Femur (tissue), 1 donor: ENCODE measurements at regions not wholly inside any gene's neighbourhood (a gene's known extent, or its start where the extent isn't known, plus 50 kb on each side); places are given as distances from the start of the nearest gene placed in this dataset.
A peak's percentile ranks its signal among the peaks of the same experiment; 100 is the strongest.

Experiments used
- DNase-seq: peaks from one replicate; pipeline ENCODE4 v3.0.0-alpha.2; 2017

DNA sequence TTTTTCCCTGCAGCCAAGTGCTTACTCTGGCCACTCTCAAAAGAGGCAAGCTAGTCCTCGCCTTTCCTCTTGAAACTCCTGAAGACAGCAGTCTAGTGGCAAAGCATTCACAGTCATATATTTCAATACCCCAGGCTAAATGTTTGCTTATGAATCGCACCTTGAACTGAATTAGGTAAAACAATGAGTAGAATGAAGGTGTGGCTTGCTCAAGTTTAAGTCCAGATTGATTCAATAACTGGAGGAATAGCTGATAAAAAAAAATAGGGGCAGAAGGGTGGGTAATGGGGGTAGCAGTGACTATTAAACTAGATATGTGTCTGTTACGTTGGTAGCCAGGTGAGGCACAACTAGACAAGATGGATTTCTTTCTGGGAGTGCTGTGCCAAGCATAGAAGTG lies 88.2 kb upstream of the EPB41L3 start:
- no peak for DNase-seq

DNA sequence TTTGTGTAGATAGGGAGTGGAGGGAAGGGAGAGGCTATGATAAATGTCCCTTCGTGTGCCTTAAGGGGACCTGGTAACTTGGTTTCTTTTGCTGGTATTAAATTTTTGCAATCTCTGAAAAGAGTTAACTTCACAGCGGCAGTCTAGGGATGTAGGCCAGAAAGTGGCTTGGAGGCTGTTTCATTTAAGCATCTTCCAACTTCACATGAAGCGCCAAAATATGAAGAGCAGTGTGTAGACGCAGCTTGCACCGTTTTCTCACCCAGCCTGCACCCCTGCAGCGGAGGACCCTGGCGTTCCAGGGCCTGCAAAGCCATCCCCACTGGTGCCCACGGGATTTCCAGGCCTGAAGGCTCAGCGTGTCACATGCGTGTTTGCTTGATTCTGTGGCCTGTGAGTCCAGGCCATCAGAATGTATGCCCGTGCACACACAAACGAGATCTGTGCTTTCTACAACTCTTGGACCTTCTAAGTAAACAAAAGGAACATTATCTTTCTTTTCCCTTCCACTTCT lies 87.2 kb upstream of the EPB41L3 start:
- no peak for DNase-seq

DNA sequence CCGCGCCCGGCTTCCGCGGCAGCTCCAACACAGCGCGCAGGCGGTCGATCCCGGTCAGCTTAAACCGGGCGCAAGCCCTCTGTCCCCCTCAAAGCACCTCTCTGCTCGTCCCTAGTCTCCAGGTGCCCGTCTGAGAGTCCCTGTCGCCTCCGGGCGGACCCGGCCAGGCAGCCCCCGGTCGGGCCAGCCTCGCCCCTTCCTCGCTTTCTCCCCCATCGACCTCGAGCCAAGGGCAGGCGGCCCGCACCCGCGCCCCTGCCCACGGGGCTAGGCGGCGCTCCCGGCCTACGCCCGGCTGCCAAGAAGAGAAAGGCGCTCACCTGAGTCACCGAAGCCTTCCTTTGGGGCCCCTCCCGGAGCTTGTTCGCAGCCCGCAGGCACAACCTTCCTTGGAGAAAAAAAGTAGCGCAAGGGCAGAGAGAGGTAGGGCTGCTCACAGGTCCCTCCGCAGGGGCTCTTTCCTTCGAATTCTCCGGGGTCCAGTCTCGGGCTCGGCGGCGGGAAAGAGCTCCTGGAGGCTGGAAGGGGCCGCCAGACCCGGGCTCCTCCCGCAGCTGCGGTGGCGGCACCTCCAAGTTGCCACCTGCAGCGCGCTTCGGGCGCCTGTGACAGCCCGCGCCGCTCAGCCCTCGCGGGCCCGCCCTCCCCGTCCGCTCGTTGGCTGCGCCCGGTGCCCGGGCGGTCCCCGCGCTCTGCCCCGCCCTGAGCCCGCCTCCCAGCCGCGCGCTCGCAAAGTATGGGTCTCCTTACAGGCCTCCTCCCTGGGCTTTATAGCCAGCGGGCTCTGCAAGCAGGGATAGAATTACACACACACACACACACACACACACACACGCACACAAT lies 86.5 kb upstream of the EPB41L3 start:
- peak; percentile 88 for DNase-seq

DNA sequence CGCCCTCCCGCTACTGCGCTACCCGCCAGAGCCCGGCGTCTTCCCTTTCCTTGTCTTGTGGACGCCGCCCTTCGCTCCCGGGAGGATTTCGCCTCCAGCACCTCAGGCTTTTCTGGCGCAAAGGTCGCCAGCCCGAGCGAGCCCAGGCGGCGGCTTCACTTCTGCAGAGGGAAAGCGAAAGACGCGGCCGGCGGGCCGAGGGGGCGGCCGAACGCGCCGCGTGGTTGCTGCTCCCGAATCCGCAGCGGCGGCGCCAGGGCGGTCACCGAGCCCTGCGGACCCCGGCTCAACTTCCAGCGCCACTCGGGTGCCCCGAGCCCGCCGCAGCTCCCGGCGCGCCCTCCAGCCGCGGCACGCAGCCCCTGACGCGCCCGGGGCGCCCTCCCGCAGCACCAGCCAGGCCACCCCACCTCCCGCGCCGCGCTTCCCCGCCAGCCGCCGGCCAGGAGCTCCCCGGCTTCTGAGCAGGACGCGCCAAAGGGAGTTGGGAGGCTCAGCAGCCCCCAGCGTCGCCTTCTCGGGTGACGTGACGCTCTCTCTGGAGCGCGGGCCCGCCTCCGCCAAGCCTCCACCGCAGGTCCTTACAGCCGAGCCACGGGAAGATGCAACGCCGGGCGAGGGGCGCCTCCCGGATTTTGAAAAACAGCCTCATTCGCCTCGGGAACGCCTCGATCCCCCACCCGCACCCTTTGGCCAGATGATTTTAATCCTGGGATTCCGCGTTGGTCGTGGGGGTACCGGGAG lies 84.9 kb upstream of the EPB41L3 start:
- peak; percentile 57 for DNase-seq

- DNase-seq, result no peak
Measured at GRCh38 chr18:5627776-5628511, 84.1 kb upstream of the EPB41L3 start.

- DNase-seq, result no peak
Measured at GRCh38 chr18:5626130-5626880, 82.5 kb upstream of the EPB41L3 start.

DNA sequence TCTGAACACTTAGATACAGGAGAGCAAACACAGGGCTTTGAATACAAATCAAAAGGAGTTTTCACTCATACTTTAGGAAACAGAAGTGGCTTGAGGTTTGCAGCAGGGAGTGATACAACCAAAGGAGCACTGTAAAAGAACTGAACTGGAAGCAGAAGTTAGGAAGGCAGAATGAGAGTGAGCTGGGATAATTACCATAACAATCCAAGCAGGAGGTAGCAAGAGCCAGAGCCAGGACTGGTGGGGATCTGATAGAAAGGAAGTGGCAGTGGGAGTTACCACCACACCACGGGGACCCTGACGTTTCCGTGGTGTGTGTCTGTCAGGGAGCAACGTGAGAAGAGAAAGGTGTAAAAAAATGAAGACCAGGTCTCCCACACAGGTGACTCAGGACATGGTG lies 81.3 kb upstream of the EPB41L3 start:
- no peak for DNase-seq

DNA sequence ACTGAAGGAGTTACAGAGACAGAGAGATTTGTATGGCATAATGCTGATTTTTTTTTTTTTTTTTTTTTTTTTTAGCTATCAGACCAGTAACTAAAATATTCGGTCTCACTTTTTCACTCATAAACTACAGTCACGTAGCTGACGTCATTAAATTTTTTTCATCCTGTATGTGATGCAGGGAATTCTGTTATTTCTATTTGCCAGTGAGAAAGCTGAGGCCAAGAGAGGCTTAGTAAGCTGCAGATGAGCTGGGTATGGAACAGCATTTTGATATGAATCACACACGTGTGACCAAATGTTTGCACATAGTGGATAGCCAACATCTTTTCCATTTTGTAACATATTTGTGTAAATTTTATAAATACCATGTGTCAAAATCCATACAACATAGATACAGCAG lies 79.1 kb upstream of the EPB41L3 start:
- no peak for DNase-seq

GRCh38 chr18:5620289-5620688 lies 76.5 kb upstream of the EPB41L3 start:
- DNase-seq, result no peak

GRCh38 chr18:5619376-5619775 lies 75.6 kb upstream of the EPB41L3 start:
- no peak for DNase-seq

DNA sequence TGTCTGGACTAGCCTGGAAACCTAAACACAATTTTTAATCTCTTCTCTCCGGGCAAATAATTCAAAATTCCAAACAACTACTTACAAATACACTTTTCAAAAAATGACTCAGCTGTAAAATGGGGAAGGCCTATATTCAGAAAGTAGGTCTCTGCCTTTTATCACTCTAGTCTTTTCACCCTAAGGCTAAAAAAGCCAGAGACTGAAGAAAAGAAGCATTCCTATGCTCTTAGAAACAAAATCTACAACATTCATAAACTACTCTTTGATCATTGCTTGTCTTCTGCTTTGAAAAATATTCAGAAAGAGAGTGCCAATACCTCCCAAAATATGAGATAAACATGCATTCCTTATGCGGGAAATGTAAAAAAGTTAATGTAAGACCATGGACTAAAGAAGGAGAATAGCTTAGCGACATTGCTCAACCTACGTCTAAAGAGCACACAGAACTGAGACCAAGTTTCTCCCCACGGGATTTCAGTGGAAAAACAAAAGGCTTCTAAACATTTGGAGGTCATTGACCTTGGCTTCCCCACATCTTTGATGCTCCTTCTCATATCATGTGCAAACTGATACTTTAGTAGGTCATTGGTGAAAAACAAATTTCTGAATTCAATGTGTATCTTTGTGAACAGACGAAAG lies 74.4 kb upstream of the EPB41L3 start:
- DNase-seq, result no peak

GRCh38 chr18:5611221-5611620 lies 67.4 kb upstream of the EPB41L3 start:
- DNase-seq, result no peak

GRCh38 chr18:5608846-5609245 lies 65.0 kb upstream of the EPB41L3 start:
- no peak for DNase-seq

DNA sequence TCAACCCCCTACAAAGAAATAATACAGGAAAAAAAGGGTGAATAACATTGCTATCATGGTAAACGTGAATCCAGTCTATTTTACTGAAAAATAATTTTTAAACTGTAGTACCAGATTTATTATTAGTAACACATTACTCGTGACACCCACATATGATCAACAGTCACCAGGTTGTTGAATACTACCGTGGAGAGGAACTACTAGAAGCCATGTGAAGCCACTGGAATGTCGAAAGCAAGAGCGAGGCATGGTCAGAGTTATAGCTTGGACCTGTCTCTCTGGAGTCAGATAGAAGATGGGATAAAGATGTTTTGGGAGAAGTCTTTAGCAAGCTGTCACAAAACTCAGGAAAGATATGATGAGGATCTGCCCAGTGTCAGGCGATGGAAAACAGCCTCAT lies 63.2 kb upstream of the EPB41L3 start:
- DNase-seq, result no peak

- DNase-seq, result no peak
Measured at GRCh38 chr18:5604778-5605177, 61.0 kb upstream of the EPB41L3 start.

GRCh38 chr18:5603153-5603552 lies 59.4 kb upstream of the EPB41L3 start:
- DNase-seq, result no peak

- DNase-seq, result no peak
Measured at GRCh38 chr18:5601188-5601624, 57.4 kb upstream of the EPB41L3 start.

DNA sequence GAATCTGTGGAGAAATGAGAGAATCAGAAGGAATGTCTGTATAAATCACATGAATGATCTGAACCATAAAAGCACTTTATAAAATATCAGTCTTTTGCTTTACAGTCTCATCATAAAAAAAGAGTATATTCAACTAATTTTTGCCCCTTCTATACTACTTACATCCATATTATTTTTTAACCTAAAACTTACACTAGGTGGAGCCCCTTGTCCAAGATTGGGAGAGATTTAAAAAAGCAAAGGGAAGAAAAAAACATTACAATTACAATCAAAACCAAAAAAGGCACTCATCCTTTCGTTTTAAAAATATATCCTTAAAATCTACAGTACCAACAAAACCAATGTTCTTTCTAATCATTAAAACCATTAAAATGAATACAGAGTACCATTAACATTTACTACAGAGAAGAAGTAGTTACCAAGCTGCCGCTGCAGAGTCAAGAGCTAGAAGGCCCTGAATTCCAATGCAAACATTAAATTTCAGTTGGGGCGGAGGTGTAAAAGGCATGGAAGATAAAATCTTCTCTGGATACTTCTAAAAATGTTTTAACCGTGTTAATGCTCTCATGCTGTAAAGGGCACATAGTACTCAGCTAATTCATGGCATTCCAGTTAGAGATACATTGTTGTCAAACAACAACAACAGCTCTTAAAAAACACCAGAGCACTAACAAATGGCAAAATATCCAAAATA lies 56.7 kb upstream of the EPB41L3 start:
- DNase-seq, result no peak

GRCh38 chr18:5596585-5596984 lies 52.8 kb upstream of the EPB41L3 start:
- no peak for DNase-seq
